ENCODE measurements at regions not wholly inside any gene's neighbourhood (a gene's known extent, or its start where the extent isn't known, plus 50 kb on each side); places are given as distances from the start of the nearest gene placed in this dataset.

GRCh38 chr1:11406845-11407244 is 72.1 kb upstream of the DISP3 start:
- intact Hi-C loops (cut with micrococcal nuclease; ENCODE audit: unreplicated experiment), result no loop called here
- Histone ChIP-seq H2AFZ (no peak overlapping the region), H3K9me2 (ENCODE audit: insufficient read depth) (no peaks in the 10 kb centered on the region), H3F3A (ENCODE audit: insufficient read depth, low read depth) (no peaks in the 10 kb centered on the region), H3K4me3 (no peak overlapping the region), H4K20me1 (ENCODE audit: insufficient read depth) (no peaks in the 10 kb centered on the region), H3K4me1 (replicated peaks; ENCODE audit: insufficient read depth) (no peaks in the 10 kb centered on the region), H3K27me3 (ENCODE audit: insufficient read depth, low read depth) (peaks cover 86% of the 10 kb centered on the region), H3K27ac (no peak overlapping the region), H3K9me3 (ENCODE audit: insufficient read depth, low read depth) (0 out of 2 replicates have a peak, but pooled peaks cover 8% of the 10 kb centered on the region), H3K4me2 (no peak overlapping the region), H3K79me2 (ENCODE audit: low read depth) (no peaks in the 10 kb centered on the region), H3K36me3 (ENCODE audit: low read depth) (no peaks in the 10 kb centered on the region)
- TF ChIP-seq EZH2 (IDR thresholded peaks at IDR 0.05; ENCODE audit: low read depth), result no peak
- TF ChIP-seq, protein P1, sequence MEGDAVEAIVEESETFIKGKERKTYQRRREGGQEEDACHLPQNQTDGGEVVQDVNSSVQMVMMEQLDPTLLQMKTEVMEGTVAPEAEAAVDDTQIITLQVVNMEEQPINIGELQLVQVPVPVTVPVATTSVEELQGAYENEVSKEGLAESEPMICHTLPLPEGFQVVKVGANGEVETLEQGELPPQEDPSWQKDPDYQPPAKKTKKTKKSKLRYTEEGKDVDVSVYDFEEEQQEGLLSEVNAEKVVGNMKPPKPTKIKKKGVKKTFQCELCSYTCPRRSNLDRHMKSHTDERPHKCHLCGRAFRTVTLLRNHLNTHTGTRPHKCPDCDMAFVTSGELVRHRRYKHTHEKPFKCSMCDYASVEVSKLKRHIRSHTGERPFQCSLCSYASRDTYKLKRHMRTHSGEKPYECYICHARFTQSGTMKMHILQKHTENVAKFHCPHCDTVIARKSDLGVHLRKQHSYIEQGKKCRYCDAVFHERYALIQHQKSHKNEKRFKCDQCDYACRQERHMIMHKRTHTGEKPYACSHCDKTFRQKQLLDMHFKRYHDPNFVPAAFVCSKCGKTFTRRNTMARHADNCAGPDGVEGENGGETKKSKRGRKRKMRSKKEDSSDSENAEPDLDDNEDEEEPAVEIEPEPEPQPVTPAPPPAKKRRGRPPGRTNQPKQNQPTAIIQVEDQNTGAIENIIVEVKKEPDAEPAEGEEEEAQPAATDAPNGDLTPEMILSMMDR (conservative IDR thresholded peaks at IDR 0.05), result no peak
- no TSS peak for BruUV-seq (replicated peaks)
- ChIA-PET CTCF (interaction anchor here (0.6 kb wide), 1 partner anchor 87 kb away, joined by 3 read pairs; no protein-coding TSS in a partner anchor), POLR2A (ENCODE audit: unreplicated experiment) (no interaction called here)
- no peak for DNase-seq

- no peak overlapping the region for H3K4me3 ChIP-seq
- H4K20me1 ChIP-seq (ENCODE audit: insufficient read depth), result no peaks in the 10 kb centered on the region
- H3K9me2 ChIP-seq (ENCODE audit: insufficient read depth), result no peaks in the 10 kb centered on the region
- no TSS peak for BruUV-seq (replicated peaks)
- no peak overlapping the region for H3K27ac ChIP-seq
- H3K4me2 ChIP-seq, result no peak overlapping the region
- CTCF ChIA-PET, result no interaction called here
- H2AFZ ChIP-seq, result no peak overlapping the region
- no peak for TF ChIP-seq EZH2 (IDR thresholded peaks at IDR 0.05; ENCODE audit: low read depth)
- TF ChIP-seq, protein P1 (conservative IDR thresholded peaks at IDR 0.05), result no peak
- H3K27me3 ChIP-seq (ENCODE audit: insufficient read depth, low read depth), result peaks cover 81% of the 10 kb centered on the region
- intact Hi-C loops (cut with micrococcal nuclease; ENCODE audit: unreplicated experiment), result no loop called here
- 0 out of 2 replicates have a peak, but pooled peaks cover 2% of the 10 kb centered on the region for H3K9me3 ChIP-seq (ENCODE audit: insufficient read depth, low read depth)
- POLR2A ChIA-PET (ENCODE audit: unreplicated experiment), result no interaction called here
- DNase-seq, result no peak
- no peaks in the 10 kb centered on the region for H3K79me2 ChIP-seq (ENCODE audit: low read depth)
- no peaks in the 10 kb centered on the region for H3F3A ChIP-seq (ENCODE audit: insufficient read depth, low read depth)
- no peaks in the 10 kb centered on the region for H3K4me1 ChIP-seq (replicated peaks; ENCODE audit: insufficient read depth)
- no peaks in the 10 kb centered on the region for H3K36me3 ChIP-seq (ENCODE audit: low read depth)
These were observed 71.5 kb upstream of the DISP3 start for GRCh38 chr1:11407301-11407994.

DNA sequence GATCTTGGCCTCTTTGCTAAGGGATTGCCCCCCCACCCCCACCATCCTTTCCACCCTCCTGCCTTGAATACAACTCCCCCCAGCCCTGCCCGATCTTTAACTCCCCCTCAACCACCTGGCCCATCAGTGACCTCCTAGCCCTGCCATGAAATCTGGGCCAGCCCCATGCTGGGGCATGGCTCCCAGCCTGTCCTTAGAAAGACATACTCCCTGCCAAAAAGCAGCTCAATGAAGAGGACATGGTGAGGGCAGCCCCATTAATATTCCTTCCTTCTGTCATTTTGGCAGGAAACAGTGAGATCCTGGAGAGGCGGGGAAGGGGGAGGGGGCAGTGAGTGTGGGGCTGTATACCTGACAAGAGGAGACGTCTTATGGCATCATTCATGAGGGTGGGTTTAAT is 66.8 kb upstream of the DISP3 start:
- Histone ChIP-seq H3K4me2 (no peak overlapping the region), H3K27me3 (ENCODE audit: insufficient read depth, low read depth) (peaks cover 86% of the 10 kb centered on the region), H3K36me3 (ENCODE audit: low read depth) (no peaks in the 10 kb centered on the region), H4K20me1 (ENCODE audit: insufficient read depth) (no peaks in the 10 kb centered on the region), H3K9me3 (ENCODE audit: insufficient read depth, low read depth) (no peaks in the 10 kb centered on the region), H3K4me1 (replicated peaks; ENCODE audit: insufficient read depth) (no peaks in the 10 kb centered on the region), H3K9me2 (ENCODE audit: insufficient read depth) (no peaks in the 10 kb centered on the region), H3F3A (ENCODE audit: insufficient read depth, low read depth) (no peaks in the 10 kb centered on the region), H3K79me2 (ENCODE audit: low read depth) (no peaks in the 10 kb centered on the region), H3K4me3 (no peak overlapping the region), H2AFZ (no peak overlapping the region), H3K27ac (no peak overlapping the region)
- ChIA-PET POLR2A (ENCODE audit: unreplicated experiment) (no interaction called here), CTCF (no interaction called here)
- TF ChIP-seq, protein P1 (conservative IDR thresholded peaks at IDR 0.05), result no peak
- TF ChIP-seq EZH2 (IDR thresholded peaks at IDR 0.05; ENCODE audit: low read depth), result no peak
- no peak for DNase-seq
- intact Hi-C loops (cut with micrococcal nuclease; ENCODE audit: unreplicated experiment), result no loop called here
- BruUV-seq (replicated peaks), result no TSS peak

Measured in PC-9 (cell line).